ENCODE measurements at regions not wholly inside any gene's neighbourhood (a gene's known extent, or its start where the extent isn't known, plus 50 kb on each side); places are given as distances from the start of the nearest gene placed in this dataset.

- Histone ChIP-seq H3K4me3 (ENCODE audit: extremely low read depth, insufficient read depth, low read length, poor library complexity, severe bottlenecking) (no peak overlapping the region), H3K4me1 (ENCODE audit: control insufficient read depth, insufficient read depth, low read length, poor library complexity, severe bottlenecking) (no peaks in the 10 kb centered on the region)
- 58 to 68% methylated on average over 5 to 7 of the region's 8 CpGs for WGBS, 2 experiments (ENCODE audit: insufficient coverage in 2 of 2)
Measured at GRCh38 chr4:152075253-152075928, 314.6 kb upstream of the GATB start.

GRCh38 chr4:152074573-152074972 lies 313.8 kb upstream of the GATB start:
- Histone ChIP-seq H3K36me3 (ENCODE audit: control insufficient read depth, insufficient read depth, low read length) (no peaks in the 10 kb centered on the region), H3K4me3 (ENCODE audit: extremely low read depth, insufficient read depth, low read length, poor library complexity, severe bottlenecking) (no peak overlapping the region), H3K9me3 (ENCODE audit: control insufficient read depth, low read length) (no peaks in the 10 kb centered on the region), H3K4me1 (ENCODE audit: control insufficient read depth, insufficient read depth, low read length, poor library complexity, severe bottlenecking) (no peaks in the 10 kb centered on the region), H3K27ac (ENCODE audit: low read depth, low read length, severe bottlenecking) (no peak overlapping the region)
- 100% methylated on average over 1 of the region's 1 CpG; no CpG with 5 or more reads in 1 of the 2 experiments for WGBS, 2 experiments (ENCODE audit: insufficient coverage in 2 of 2)

More at GRCh38 chr4:152075253-152075928, 314.6 kb upstream of the GATB start:
- Histone ChIP-seq H3K9me3 (ENCODE audit: control insufficient read depth, low read length) (no peaks in the 10 kb centered on the region), H3K27ac (ENCODE audit: low read depth, low read length, severe bottlenecking) (no peak overlapping the region), H3K36me3 (ENCODE audit: control insufficient read depth, insufficient read depth, low read length) (no peaks in the 10 kb centered on the region)

GRCh38 chr4:152074088-152074437 lies 313.3 kb upstream of the GATB start:
- Histone ChIP-seq H3K4me3 (ENCODE audit: extremely low read depth, insufficient read depth, low read length, poor library complexity, severe bottlenecking) (no peak overlapping the region), H3K9me3 (ENCODE audit: control insufficient read depth, low read length) (no peaks in the 10 kb centered on the region), H3K4me1 (ENCODE audit: control insufficient read depth, insufficient read depth, low read length, poor library complexity, severe bottlenecking) (no peaks in the 10 kb centered on the region), H3K36me3 (ENCODE audit: control insufficient read depth, insufficient read depth, low read length) (no peaks in the 10 kb centered on the region), H3K27ac (ENCODE audit: low read depth, low read length, severe bottlenecking) (no peak overlapping the region)
- WGBS, 2 experiments (ENCODE audit: insufficient coverage in 2 of 2): no CpG with 5 or more reads among the region's 1 CpG

DNA sequence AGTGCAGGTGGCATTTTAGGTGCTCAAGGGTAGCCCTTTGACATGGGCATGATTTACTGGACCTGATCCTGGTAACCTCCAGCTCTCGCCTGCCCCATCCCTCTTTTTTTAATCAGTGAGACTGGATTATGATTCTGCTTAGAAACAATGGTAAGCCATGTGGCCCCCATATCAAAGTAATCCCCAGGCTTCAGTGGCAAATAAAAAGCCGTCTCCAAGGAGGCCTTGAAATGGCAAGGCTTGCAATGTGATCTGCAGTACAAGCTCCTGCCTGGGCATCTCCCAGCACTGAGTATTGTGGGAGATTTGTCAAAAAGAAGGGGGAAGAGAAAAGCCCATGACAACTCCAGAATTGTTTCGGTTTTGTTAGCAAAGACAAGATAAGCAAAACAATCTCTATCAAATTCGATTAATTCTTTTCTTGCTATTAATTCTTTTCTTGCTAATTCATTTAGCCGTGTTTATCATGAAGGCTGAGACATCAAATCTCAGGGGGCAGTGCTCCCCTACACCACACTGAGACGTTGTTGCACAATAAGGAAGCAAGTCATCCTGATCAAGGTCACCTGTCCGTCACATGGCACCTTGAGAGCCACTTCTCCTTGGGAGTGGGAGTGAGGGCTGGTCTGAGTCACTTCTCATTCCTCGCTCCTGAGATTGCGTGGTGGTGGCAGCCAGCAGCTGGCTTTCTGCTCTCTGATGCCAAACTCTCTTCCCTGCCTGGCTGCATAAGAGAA lies 312.7 kb upstream of the GATB start:
- H3K27ac ChIP-seq (ENCODE audit: low read depth, low read length, severe bottlenecking): no peak overlapping the region
- no peak overlapping the region for H3K4me3 ChIP-seq (ENCODE audit: extremely low read depth, insufficient read depth, low read length, poor library complexity, severe bottlenecking)
- WGBS, 2 experiments (ENCODE audit: insufficient coverage in 2 of 2): 75 to 81% methylated on average over 4 to 7 of the region's 9 CpGs
- H3K4me1 ChIP-seq (ENCODE audit: control insufficient read depth, insufficient read depth, low read length, poor library complexity, severe bottlenecking): no peaks in the 10 kb centered on the region
- no peaks in the 10 kb centered on the region for H3K9me3 ChIP-seq (ENCODE audit: control insufficient read depth, low read length)
- H3K36me3 ChIP-seq (ENCODE audit: control insufficient read depth, insufficient read depth, low read length): no peaks in the 10 kb centered on the region

- H3K4me1 ChIP-seq (ENCODE audit: control insufficient read depth, insufficient read depth, low read length, poor library complexity, severe bottlenecking): no peaks in the 10 kb centered on the region
- H3K4me3 ChIP-seq (ENCODE audit: extremely low read depth, insufficient read depth, low read length, poor library complexity, severe bottlenecking): no peak overlapping the region
- H3K27ac ChIP-seq (ENCODE audit: low read depth, low read length, severe bottlenecking): no peak overlapping the region
- H3K9me3 ChIP-seq (ENCODE audit: control insufficient read depth, low read length): no peaks in the 10 kb centered on the region
- no peaks in the 10 kb centered on the region for H3K36me3 ChIP-seq (ENCODE audit: control insufficient read depth, insufficient read depth, low read length)
- 92 to 94% methylated on average over 8 to 11 of the region's 11 CpGs for WGBS, 2 experiments (ENCODE audit: insufficient coverage in 2 of 2)
Measured at GRCh38 chr4:152072906-152073305, 312.1 kb upstream of the GATB start.

GRCh38 chr4:152072001-152072485 lies 311.2 kb upstream of the GATB start:
- Histone ChIP-seq H3K4me3 (ENCODE audit: extremely low read depth, insufficient read depth, low read length, poor library complexity, severe bottlenecking) (no peak overlapping the region), H3K36me3 (ENCODE audit: control insufficient read depth, insufficient read depth, low read length) (no peaks in the 10 kb centered on the region), H3K9me3 (ENCODE audit: control insufficient read depth, low read length) (no peaks in the 10 kb centered on the region), H3K4me1 (ENCODE audit: control insufficient read depth, insufficient read depth, low read length, poor library complexity, severe bottlenecking) (no peaks in the 10 kb centered on the region), H3K27ac (ENCODE audit: low read depth, low read length, severe bottlenecking) (no peak overlapping the region)
- WGBS, 2 experiments (ENCODE audit: insufficient coverage in 2 of 2): 91 to 98% methylated on average over 2 to 7 of the region's 8 CpGs

GRCh38 chr4:152070854-152071253 lies 310.0 kb upstream of the GATB start:
- Histone ChIP-seq H3K4me1 (ENCODE audit: control insufficient read depth, insufficient read depth, low read length, poor library complexity, severe bottlenecking) (no peaks in the 10 kb centered on the region), H3K4me3 (ENCODE audit: extremely low read depth, insufficient read depth, low read length, poor library complexity, severe bottlenecking) (no peak overlapping the region), H3K27ac (ENCODE audit: low read depth, low read length, severe bottlenecking) (no peak overlapping the region), H3K36me3 (ENCODE audit: control insufficient read depth, insufficient read depth, low read length) (no peaks in the 10 kb centered on the region), H3K9me3 (ENCODE audit: control insufficient read depth, low read length) (no peaks in the 10 kb centered on the region)
- WGBS, 2 experiments (ENCODE audit: insufficient coverage in 2 of 2): 99 to 100% methylated on average over 5 of the region's 6 CpGs

GRCh38 chr4:152068866-152069265 lies 308.1 kb upstream of the GATB start:
- WGBS, 2 experiments (ENCODE audit: insufficient coverage in 2 of 2): 80 to 88% methylated on average over 1 of the region's 3 CpGs
- H3K4me3 ChIP-seq (ENCODE audit: extremely low read depth, insufficient read depth, low read length, poor library complexity, severe bottlenecking): no peak overlapping the region
- peaks cover 10% of the 10 kb centered on the region for H3K4me1 ChIP-seq (ENCODE audit: control insufficient read depth, insufficient read depth, low read length, poor library complexity, severe bottlenecking)
- no peak overlapping the region for H3K27ac ChIP-seq (ENCODE audit: low read depth, low read length, severe bottlenecking)
- H3K36me3 ChIP-seq (ENCODE audit: control insufficient read depth, insufficient read depth, low read length): no peaks in the 10 kb centered on the region
- H3K9me3 ChIP-seq (ENCODE audit: control insufficient read depth, low read length): no peaks in the 10 kb centered on the region

- Histone ChIP-seq H3K4me3 (ENCODE audit: extremely low read depth, insufficient read depth, low read length, poor library complexity, severe bottlenecking) (no peak overlapping the region), H3K4me1 (ENCODE audit: control insufficient read depth, insufficient read depth, low read length, poor library complexity, severe bottlenecking) (peaks cover 18% of the 10 kb centered on the region), H3K36me3 (ENCODE audit: control insufficient read depth, insufficient read depth, low read length) (no peaks in the 10 kb centered on the region), H3K27ac (ENCODE audit: low read depth, low read length, severe bottlenecking) (no peak overlapping the region), H3K9me3 (ENCODE audit: control insufficient read depth, low read length) (no peaks in the 10 kb centered on the region)
- no CpG with 5 or more reads among the region's 2 CpGs for whole genome bisulfite sequencing, 2 experiments (ENCODE audit: insufficient coverage in 2 of 2)
Measured at GRCh38 chr4:152065545-152065944, 304.7 kb upstream of the GATB start.

GRCh38 chr4:152064753-152065152 lies 303.9 kb upstream of the GATB start:
- no peaks in the 10 kb centered on the region for H3K36me3 ChIP-seq (ENCODE audit: control insufficient read depth, insufficient read depth, low read length)
- WGBS, 2 experiments (ENCODE audit: insufficient coverage in 2 of 2): 100% methylated on average over 1 of the region's 1 CpG; no CpG with 5 or more reads in 1 of the 2 experiments
- H3K4me1 ChIP-seq (ENCODE audit: control insufficient read depth, insufficient read depth, low read length, poor library complexity, severe bottlenecking): peaks cover 18% of the 10 kb centered on the region
- H3K27ac ChIP-seq (ENCODE audit: low read depth, low read length, severe bottlenecking): no peak overlapping the region
- H3K4me3 ChIP-seq (ENCODE audit: extremely low read depth, insufficient read depth, low read length, poor library complexity, severe bottlenecking): no peak overlapping the region
- no peaks in the 10 kb centered on the region for H3K9me3 ChIP-seq (ENCODE audit: control insufficient read depth, low read length)

DNA sequence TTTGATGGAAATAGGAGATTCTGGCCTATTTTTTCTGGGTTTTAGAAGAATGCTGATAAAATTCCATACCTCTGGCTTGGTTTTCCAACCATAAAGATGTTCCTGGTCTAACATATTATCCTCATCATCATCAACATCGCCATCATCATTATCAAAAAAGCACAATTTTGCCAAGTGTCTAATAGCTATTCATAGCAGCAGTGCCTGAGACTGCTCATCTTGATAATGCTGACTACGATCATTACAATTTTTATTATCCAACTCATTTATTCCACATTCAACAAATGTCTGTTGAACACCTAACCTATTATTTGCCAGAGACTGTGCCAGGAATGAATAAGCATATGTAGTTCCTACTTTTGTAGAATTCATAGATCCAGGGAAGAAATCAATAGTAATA lies 303.5 kb upstream of the GATB start:
- Histone ChIP-seq H3K4me3 (ENCODE audit: extremely low read depth, insufficient read depth, low read length, poor library complexity, severe bottlenecking) (no peak overlapping the region), H3K4me1 (ENCODE audit: control insufficient read depth, insufficient read depth, low read length, poor library complexity, severe bottlenecking) (peaks cover 18% of the 10 kb centered on the region), H3K27ac (ENCODE audit: low read depth, low read length, severe bottlenecking) (peak overlapping the region; percentile 13), H3K36me3 (ENCODE audit: control insufficient read depth, insufficient read depth, low read length) (no peaks in the 10 kb centered on the region), H3K9me3 (ENCODE audit: control insufficient read depth, low read length) (no peaks in the 10 kb centered on the region)
- 94 to 100% methylated on average over 1 to 2 of the region's 2 CpGs for WGBS, 2 experiments (ENCODE audit: insufficient coverage in 2 of 2)
